ENCODE measurements at regions not wholly inside any gene's neighbourhood (a gene's known extent, or its start where the extent isn't known, plus 50 kb on each side); places are given as distances from the start of the nearest gene placed in this dataset.

GRCh38 chr2:103740631-103741030 lies 978.8 kb downstream of the TMEM182 start:
- no peak overlapping the region for H3K27ac ChIP-seq
- H3K9me2 ChIP-seq (ENCODE audit: insufficient read depth), result no peaks in the 10 kb centered on the region
- no peak overlapping the region for H3K4me3 ChIP-seq
- no peaks in the 10 kb centered on the region for H4K20me1 ChIP-seq (ENCODE audit: insufficient read depth)
- H3K36me3 ChIP-seq (ENCODE audit: low read depth), result no peaks in the 10 kb centered on the region
- no peaks in the 10 kb centered on the region for H3K4me1 ChIP-seq (ENCODE audit: insufficient read depth)
- no peaks in the 10 kb centered on the region for H3K9me3 ChIP-seq (ENCODE audit: low read depth)
- no peak overlapping the region for H2AFZ ChIP-seq
- no peak overlapping the region for H3K4me2 ChIP-seq (ENCODE audit: unreplicated experiment)
- 0 to 3% methylated on average over 1 of the region's 1 CpG for WGBS, 2 experiments (ENCODE audit: low coverage in 1 of 2, low lambda C conversion rate in 2 of 2, missing lambda C conversion rate in 2 of 2)
- DNase-seq, result no peak
- in situ Hi-C loops (cut with MboI), result no loop called here
- no peaks in the 10 kb centered on the region for H3K27me3 ChIP-seq (replicated peaks; ENCODE audit: insufficient read depth)
- H3F3A ChIP-seq (ENCODE audit: insufficient read depth), result no peaks in the 10 kb centered on the region
- TF ChIP-seq EZH2 (IDR thresholded peaks at IDR 0.05; ENCODE audit: insufficient read depth, poor library complexity, severe bottlenecking), result no peak
- TF ChIP-seq EZH2phosphoT487 (IDR thresholded peaks at IDR 0.05; ENCODE audit: insufficient read depth, low read depth), result no peak
- no peaks in the 10 kb centered on the region for H3K79me2 ChIP-seq (ENCODE audit: insufficient read depth)
- no peak overlapping the region for H3K9ac ChIP-seq

- Histone ChIP-seq H4K20me1 (ENCODE audit: insufficient read depth) (no peaks in the 10 kb centered on the region), H3K4me3 (no peak overlapping the region), H3K27ac (no peak overlapping the region), H3F3A (ENCODE audit: insufficient read depth) (no peaks in the 10 kb centered on the region), H3K4me1 (ENCODE audit: insufficient read depth) (no peaks in the 10 kb centered on the region), H2AFZ (no peak overlapping the region), H3K9me2 (ENCODE audit: insufficient read depth) (no peaks in the 10 kb centered on the region), H3K36me3 (ENCODE audit: low read depth) (no peaks in the 10 kb centered on the region), H3K9me3 (ENCODE audit: low read depth) (no peaks in the 10 kb centered on the region), H3K79me2 (ENCODE audit: insufficient read depth) (no peaks in the 10 kb centered on the region), H3K4me2 (ENCODE audit: unreplicated experiment) (no peak overlapping the region), H3K9ac (no peak overlapping the region), H3K27me3 (replicated peaks; ENCODE audit: insufficient read depth) (no peaks in the 10 kb centered on the region)
- in situ Hi-C loops (cut with MboI), result no loop called here
- DNase-seq, result no peak
- TF ChIP-seq EZH2 (IDR thresholded peaks at IDR 0.05; ENCODE audit: insufficient read depth, poor library complexity, severe bottlenecking) (no peak), EZH2phosphoT487 (IDR thresholded peaks at IDR 0.05; ENCODE audit: insufficient read depth, low read depth) (no peak)
Measured at GRCh38 chr2:103743195-103743594, 981.4 kb downstream of the TMEM182 start.

- Histone ChIP-seq H3K4me2 (ENCODE audit: unreplicated experiment) (no peak overlapping the region), H3K36me3 (ENCODE audit: low read depth) (no peaks in the 10 kb centered on the region), H3F3A (ENCODE audit: insufficient read depth) (no peaks in the 10 kb centered on the region), H3K27me3 (replicated peaks; ENCODE audit: insufficient read depth) (no peaks in the 10 kb centered on the region), H4K20me1 (ENCODE audit: insufficient read depth) (no peaks in the 10 kb centered on the region), H3K9me2 (ENCODE audit: insufficient read depth) (no peaks in the 10 kb centered on the region), H3K9me3 (ENCODE audit: low read depth) (no peaks in the 10 kb centered on the region), H2AFZ (no peak overlapping the region), H3K27ac (no peak overlapping the region), H3K79me2 (ENCODE audit: insufficient read depth) (no peaks in the 10 kb centered on the region), H3K4me3 (no peak overlapping the region), H3K4me1 (ENCODE audit: insufficient read depth) (no peaks in the 10 kb centered on the region), H3K9ac (no peak overlapping the region)
- in situ Hi-C loops (cut with MboI), result no loop called here
- TF ChIP-seq EZH2phosphoT487 (IDR thresholded peaks at IDR 0.05; ENCODE audit: insufficient read depth, low read depth), result no peak
- TF ChIP-seq EZH2 (IDR thresholded peaks at IDR 0.05; ENCODE audit: insufficient read depth, poor library complexity, severe bottlenecking), result no peak
- no peak for DNase-seq
- 6 to 13% methylated on average over 2 of the region's 2 CpGs for WGBS, 2 experiments (ENCODE audit: low coverage in 1 of 2, low lambda C conversion rate in 2 of 2, missing lambda C conversion rate in 2 of 2)
Measured at GRCh38 chr2:103754530-103754929, 992.7 kb downstream of the TMEM182 start.

GRCh38 chr2:103773884-103774283 lies 1012.1 kb downstream of the TMEM182 start:
- Histone ChIP-seq H3K4me2 (ENCODE audit: unreplicated experiment) (no peak overlapping the region), H3K9me3 (ENCODE audit: low read depth) (no peaks in the 10 kb centered on the region), H3K27me3 (replicated peaks; ENCODE audit: insufficient read depth) (no peaks in the 10 kb centered on the region), H2AFZ (no peak overlapping the region), H3K27ac (no peak overlapping the region), H3K4me1 (ENCODE audit: insufficient read depth) (no peaks in the 10 kb centered on the region), H3F3A (ENCODE audit: insufficient read depth) (no peaks in the 10 kb centered on the region), H3K79me2 (ENCODE audit: insufficient read depth) (no peaks in the 10 kb centered on the region), H3K36me3 (ENCODE audit: low read depth) (no peaks in the 10 kb centered on the region), H3K4me3 (no peak overlapping the region), H3K9me2 (ENCODE audit: insufficient read depth) (no peaks in the 10 kb centered on the region), H4K20me1 (ENCODE audit: insufficient read depth) (no peaks in the 10 kb centered on the region), H3K9ac (no peak overlapping the region)
- in situ Hi-C loops (cut with MboI), result no loop called here
- no peak for TF ChIP-seq EZH2phosphoT487 (IDR thresholded peaks at IDR 0.05; ENCODE audit: insufficient read depth, low read depth)
- no peak for TF ChIP-seq EZH2 (IDR thresholded peaks at IDR 0.05; ENCODE audit: insufficient read depth, poor library complexity, severe bottlenecking)
- no peak for DNase-seq
- WGBS, 2 experiments (ENCODE audit: low coverage in 1 of 2, low lambda C conversion rate in 2 of 2, missing lambda C conversion rate in 2 of 2), result 20 to 21% methylated on average over 4 of the region's 4 CpGs

- Histone ChIP-seq H2AFZ (no peak overlapping the region), H3K36me3 (ENCODE audit: low read depth) (no peaks in the 10 kb centered on the region), H3F3A (ENCODE audit: insufficient read depth) (no peaks in the 10 kb centered on the region), H3K79me2 (ENCODE audit: insufficient read depth) (no peaks in the 10 kb centered on the region), H3K4me1 (ENCODE audit: insufficient read depth) (no peaks in the 10 kb centered on the region), H3K4me2 (ENCODE audit: unreplicated experiment) (no peak overlapping the region), H3K4me3 (no peak overlapping the region), H3K27me3 (replicated peaks; ENCODE audit: insufficient read depth) (no peaks in the 10 kb centered on the region), H4K20me1 (ENCODE audit: insufficient read depth) (no peaks in the 10 kb centered on the region), H3K27ac (no peak overlapping the region), H3K9ac (no peak overlapping the region), H3K9me2 (ENCODE audit: insufficient read depth) (no peaks in the 10 kb centered on the region), H3K9me3 (ENCODE audit: low read depth) (no peaks in the 10 kb centered on the region)
- DNase-seq, result no peak
- in situ Hi-C loops (cut with MboI), result no loop called here
- 25 to 26% methylated on average over 4 of the region's 4 CpGs for WGBS, 2 experiments (ENCODE audit: low coverage in 1 of 2, low lambda C conversion rate in 2 of 2, missing lambda C conversion rate in 2 of 2)
- TF ChIP-seq EZH2 (IDR thresholded peaks at IDR 0.05; ENCODE audit: insufficient read depth, poor library complexity, severe bottlenecking) (no peak), EZH2phosphoT487 (IDR thresholded peaks at IDR 0.05; ENCODE audit: insufficient read depth, low read depth) (no peak)
Measured at GRCh38 chr2:103780088-103780702, 1018.4 kb downstream of the TMEM182 start.

Measured in GM23248 (cell line).